ENCODE measurements at regions not wholly inside any gene's neighbourhood (a gene's known extent, or its start where the extent isn't known, plus 50 kb on each side); places are given as distances from the start of the nearest gene placed in this dataset.

DNA sequence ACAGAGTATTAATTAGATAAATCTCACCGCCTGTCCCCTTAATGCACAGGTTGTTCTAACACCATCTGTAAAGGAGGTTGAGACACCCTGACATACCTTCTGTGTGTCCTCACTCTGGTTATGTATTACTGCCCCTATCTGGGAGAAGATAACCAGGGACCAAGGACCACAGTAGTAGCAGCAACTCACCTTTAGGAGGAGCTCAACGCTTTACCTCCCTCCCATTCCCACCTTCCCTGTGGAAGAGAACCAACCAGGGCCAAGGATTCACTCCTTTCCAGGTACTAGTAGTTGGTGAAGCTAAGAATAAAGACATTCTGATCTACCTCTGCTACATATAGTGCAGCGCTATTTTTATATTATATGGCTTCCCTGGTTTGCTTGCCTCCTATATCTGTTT, 232.6 kb downstream of the MEX3B start:
- TF ChIP-seq, protein P1, sequence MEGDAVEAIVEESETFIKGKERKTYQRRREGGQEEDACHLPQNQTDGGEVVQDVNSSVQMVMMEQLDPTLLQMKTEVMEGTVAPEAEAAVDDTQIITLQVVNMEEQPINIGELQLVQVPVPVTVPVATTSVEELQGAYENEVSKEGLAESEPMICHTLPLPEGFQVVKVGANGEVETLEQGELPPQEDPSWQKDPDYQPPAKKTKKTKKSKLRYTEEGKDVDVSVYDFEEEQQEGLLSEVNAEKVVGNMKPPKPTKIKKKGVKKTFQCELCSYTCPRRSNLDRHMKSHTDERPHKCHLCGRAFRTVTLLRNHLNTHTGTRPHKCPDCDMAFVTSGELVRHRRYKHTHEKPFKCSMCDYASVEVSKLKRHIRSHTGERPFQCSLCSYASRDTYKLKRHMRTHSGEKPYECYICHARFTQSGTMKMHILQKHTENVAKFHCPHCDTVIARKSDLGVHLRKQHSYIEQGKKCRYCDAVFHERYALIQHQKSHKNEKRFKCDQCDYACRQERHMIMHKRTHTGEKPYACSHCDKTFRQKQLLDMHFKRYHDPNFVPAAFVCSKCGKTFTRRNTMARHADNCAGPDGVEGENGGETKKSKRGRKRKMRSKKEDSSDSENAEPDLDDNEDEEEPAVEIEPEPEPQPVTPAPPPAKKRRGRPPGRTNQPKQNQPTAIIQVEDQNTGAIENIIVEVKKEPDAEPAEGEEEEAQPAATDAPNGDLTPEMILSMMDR (IDR thresholded peaks at IDR 0.05; ENCODE audit: poor library complexity) = peak; percentile 12
- TF ChIP-seq EZH2phosphoT487 (IDR thresholded peaks at IDR 0.05; ENCODE audit: low read depth, severe bottlenecking, unreplicated experiment) = no peak

Data from hepatocyte (in vitro differentiated cells).